Esophagus squamous epithelium (tissue), 5 donors: ENCODE measurements at regions not wholly inside any gene's neighbourhood (a gene's known extent, or its start where the extent isn't known, plus 50 kb on each side); places are given as distances from the start of the nearest gene placed in this dataset.

Source experiments
- DNase-seq: peaks from one replicate; lab custom pipeline; 2025; lab: John Stamatoyannopoulos, UW
- H3K27ac ChIP-seq, 4 donors: fragments of 200-600 bp; sonication (generic); one replicate each; pipeline ENCODE4 v1.5.1; 2016 to 2019; ENCODE audit warnings: mild to moderate bottlenecking in 1 of 4
- H3K27me3 ChIP-seq, 4 donors: fragments of 200-600 bp; sonication (generic); 1 replicate in 3 of 4; 2 replicates in 1 of 4; pipeline versions ENCODE4 v1.5.1 to v1.6.0; 2017 to 2021; ENCODE audit warnings: antibody characterized with exemption in 1 of 4
- H3K36me3 ChIP-seq, 3 donors: fragments of 200-600 bp; sonication (generic); one replicate each; pipeline ENCODE4 v1.5.1; 2016 to 2019
- H3K4me1 ChIP-seq, 3 donors: fragments of 200-600 bp; sonication (generic); one replicate each; pipeline ENCODE4 v1.5.1; 2017 to 2019
- H3K4me3 ChIP-seq, 4 donors: fragments of 200-600 bp; sonication (generic); 1 replicate in 3 of 4; 2 replicates in 1 of 4; pipeline ENCODE4 v1.5.1; 2016 to 2019; ENCODE audit warnings: mild to moderate bottlenecking in 2 of 4, moderate library complexity in 1 of 4
- H3K9me3 ChIP-seq, 3 donors: fragments of 200-600 bp; sonication (generic); one replicate each; pipeline ENCODE4 v1.5.1; 2016 to 2019
- POLR2A ChIP-seq, 4 donors: fragments of 450-650 bp; IDR thresholded peaks; one replicate each; pipeline ENCODE4 v1.6.1; 2017; ENCODE audit warnings: antibody characterized with exemption in 4 of 4, mild to moderate bottlenecking in 4 of 4, moderate library complexity in 3 of 4
- WGBS, 2 donors: methylation state at CpG; one replicate each; pipeline ENCODE4 v1.1.5; 2018; 5-methylcytosine and 5-hydroxymethylcytosine counted together
- intact Hi-C: fragments of 100-400 bp; cut with DNase I; formaldehyde crosslinking; loops from one replicate; pipeline ENCODE4 v1.15.0; 2022
- TF ChIP-seq, protein P1 (sequence below), 6 experiments: fragments of 450-650 bp in 4 of 6; fragments of 200-600 bp in 2 of 6; sonication (generic) in 2 of 6; IDR thresholded peaks; one replicate each; pipeline ENCODE4 v1.5.1; 2016 to 2019; ENCODE audit warnings: antibody characterized with exemption in 6 of 6, mild to moderate bottlenecking in 4 of 6, moderate library complexity in 4 of 6
- donor health status: DM: yes; HTN: yes; CAD: no.

DNA sequence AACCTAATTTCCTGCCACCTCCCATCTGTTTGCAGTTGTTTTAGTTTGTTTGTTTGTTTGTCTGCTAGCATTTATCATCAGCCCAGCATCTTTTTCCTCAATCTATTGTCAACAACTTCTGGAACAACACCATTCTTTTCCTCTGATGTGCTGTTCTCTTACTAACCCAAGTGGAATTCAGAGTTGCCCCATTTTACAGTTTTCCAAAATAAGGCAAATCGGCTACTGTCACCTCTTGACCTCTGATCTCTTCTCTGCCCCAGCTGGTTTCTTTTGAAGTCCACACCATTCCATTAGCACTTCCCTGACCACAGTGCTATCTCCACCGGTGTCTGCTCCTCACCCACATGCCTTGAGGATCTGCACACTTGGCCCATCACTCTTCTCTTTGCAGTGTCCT lies 102.4 kb downstream of the EFNB2 start:
- H3K4me3 ChIP-seq = no peak overlapping the region
- 45 to 63% methylated on average over 2 of the region's 2 CpGs for WGBS, 2 donors
- no peaks in the 10 kb centered on the region for H3K27me3 ChIP-seq
- no peaks in the 10 kb centered on the region for H3K9me3 ChIP-seq
- no peak for DNase-seq
- no peak for TF ChIP-seq POLR2A (IDR thresholded peaks at IDR 0.05)
- TF ChIP-seq, protein P1, sequence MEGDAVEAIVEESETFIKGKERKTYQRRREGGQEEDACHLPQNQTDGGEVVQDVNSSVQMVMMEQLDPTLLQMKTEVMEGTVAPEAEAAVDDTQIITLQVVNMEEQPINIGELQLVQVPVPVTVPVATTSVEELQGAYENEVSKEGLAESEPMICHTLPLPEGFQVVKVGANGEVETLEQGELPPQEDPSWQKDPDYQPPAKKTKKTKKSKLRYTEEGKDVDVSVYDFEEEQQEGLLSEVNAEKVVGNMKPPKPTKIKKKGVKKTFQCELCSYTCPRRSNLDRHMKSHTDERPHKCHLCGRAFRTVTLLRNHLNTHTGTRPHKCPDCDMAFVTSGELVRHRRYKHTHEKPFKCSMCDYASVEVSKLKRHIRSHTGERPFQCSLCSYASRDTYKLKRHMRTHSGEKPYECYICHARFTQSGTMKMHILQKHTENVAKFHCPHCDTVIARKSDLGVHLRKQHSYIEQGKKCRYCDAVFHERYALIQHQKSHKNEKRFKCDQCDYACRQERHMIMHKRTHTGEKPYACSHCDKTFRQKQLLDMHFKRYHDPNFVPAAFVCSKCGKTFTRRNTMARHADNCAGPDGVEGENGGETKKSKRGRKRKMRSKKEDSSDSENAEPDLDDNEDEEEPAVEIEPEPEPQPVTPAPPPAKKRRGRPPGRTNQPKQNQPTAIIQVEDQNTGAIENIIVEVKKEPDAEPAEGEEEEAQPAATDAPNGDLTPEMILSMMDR (IDR thresholded peaks at IDR 0.05) = no peak
- no peak overlapping the region for H3K27ac ChIP-seq
- intact Hi-C loops = no loop called here
- no peaks in the 10 kb centered on the region for H3K36me3 ChIP-seq
- no peaks in the 10 kb centered on the region for H3K4me1 ChIP-seq

DNA sequence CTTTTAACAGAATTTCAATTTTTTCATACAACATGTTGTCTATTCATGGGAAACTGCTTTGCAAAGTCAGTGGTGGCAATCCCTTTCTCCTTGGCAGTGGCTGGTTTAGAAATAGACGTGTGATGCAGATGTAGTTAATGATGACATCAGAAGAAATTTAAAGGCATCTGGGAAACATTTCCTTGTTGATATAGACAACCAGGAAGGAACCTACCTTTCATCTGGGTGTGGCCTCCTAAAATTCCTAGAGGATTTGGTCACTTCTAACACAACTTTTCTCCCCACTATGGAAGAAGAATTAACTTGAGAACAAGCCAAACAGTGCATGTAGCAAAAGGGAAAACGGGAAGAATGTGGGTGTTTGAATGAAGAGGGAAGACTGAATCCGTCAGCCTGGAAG lies 102.8 kb downstream of the EFNB2 start:
- Histone ChIP-seq H3K4me1 (no peaks in the 10 kb centered on the region), H3K27ac (no peak overlapping the region), H3K4me3 (no peak overlapping the region), H3K36me3 (no peaks in the 10 kb centered on the region), H3K9me3 (no peaks in the 10 kb centered on the region), H3K27me3 (no peaks in the 10 kb centered on the region)
- WGBS, 2 donors = 52 to 60% methylated on average over 3 of the region's 3 CpGs
- no peak for DNase-seq
- intact Hi-C loops = no loop called here
- TF ChIP-seq, protein P1 (IDR thresholded peaks at IDR 0.05) = no peak
- no peak for TF ChIP-seq POLR2A (IDR thresholded peaks at IDR 0.05)

DNA sequence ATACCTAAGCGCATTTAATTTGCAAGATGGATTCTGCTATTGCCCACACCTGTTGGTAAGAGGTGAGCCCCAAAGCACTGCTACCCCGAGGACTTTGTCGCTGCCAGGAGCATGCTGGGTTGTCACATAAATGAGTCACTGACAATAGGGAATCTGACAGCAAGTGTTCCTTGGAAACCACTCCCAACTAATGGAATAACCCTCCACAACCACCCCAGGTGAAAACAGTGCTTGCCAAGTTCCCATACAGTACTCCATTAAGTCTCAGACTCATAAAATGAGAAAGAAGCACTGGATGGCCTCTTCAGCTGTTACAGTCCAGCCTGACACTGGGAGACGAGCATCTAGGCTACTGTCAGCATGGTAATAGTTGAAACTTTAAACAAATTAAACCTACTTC lies 108.6 kb downstream of the EFNB2 start:
- no peaks in the 10 kb centered on the region for H3K4me1 ChIP-seq
- H3K36me3 ChIP-seq = no peaks in the 10 kb centered on the region
- no peaks in the 10 kb centered on the region for H3K9me3 ChIP-seq
- no peak overlapping the region for H3K27ac ChIP-seq
- intact Hi-C loops = no loop called here
- no peak overlapping the region for H3K4me3 ChIP-seq
- H3K27me3 ChIP-seq = no peaks in the 10 kb centered on the region
- no peak for DNase-seq
- TF ChIP-seq, protein P1 (IDR thresholded peaks at IDR 0.05) = no peak
- TF ChIP-seq POLR2A (IDR thresholded peaks at IDR 0.05) = no peak
- 73 to 75% methylated on average over 4 of the region's 4 CpGs for WGBS, 2 donors

DNA sequence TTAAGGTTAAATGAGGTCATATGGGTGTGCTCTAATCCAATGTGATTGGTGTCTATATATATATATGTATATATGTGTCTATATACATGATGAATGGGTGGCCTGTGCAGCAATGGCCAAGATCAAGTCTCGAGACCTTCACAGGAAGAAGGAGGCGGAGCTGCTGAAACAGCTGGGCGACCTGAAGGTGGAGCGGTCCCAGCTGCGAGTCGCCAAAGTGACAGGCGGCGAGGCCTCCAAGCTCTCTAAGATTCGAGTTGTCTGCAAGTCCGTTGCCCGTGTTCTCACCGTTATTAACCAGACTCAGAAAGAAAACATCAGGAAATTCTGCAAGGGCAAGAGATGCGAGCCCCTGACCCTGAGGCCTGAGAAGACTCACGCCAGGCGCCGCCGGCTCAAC lies 109.8 kb downstream of the EFNB2 start:
- TF ChIP-seq, protein P1 (IDR thresholded peaks at IDR 0.05) = no peak
- TF ChIP-seq POLR2A (IDR thresholded peaks at IDR 0.05) = no peak
- Histone ChIP-seq H3K4me1 (no peaks in the 10 kb centered on the region), H3K27ac (no peak overlapping the region), H3K4me3 (no peak overlapping the region), H3K27me3 (no peaks in the 10 kb centered on the region), H3K36me3 (no peaks in the 10 kb centered on the region), H3K9me3 (no peaks in the 10 kb centered on the region)
- DNase-seq = no peak
- 87 to 89% methylated on average over 15 to 17 of the region's 17 CpGs for WGBS, 2 donors
- intact Hi-C loops = no loop called here

DNA sequence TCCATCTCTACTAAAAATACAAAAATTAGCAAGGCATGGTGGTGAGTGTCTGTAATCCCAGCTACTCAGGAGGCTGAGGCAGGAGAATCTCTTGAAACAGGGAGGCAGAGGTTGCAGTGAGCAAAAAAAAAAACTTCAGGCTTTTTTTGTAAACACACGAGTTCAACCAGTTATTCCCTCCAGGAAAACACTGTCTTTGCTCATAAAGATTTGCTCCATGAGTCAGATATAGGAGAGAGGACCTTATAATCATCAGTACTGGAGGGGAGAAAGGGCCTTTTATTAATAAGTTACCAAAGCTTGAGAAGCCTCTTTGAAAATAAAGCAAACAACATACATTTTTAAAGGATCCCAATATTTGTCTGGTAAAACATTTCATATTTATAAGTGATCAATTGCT lies 110.7 kb downstream of the EFNB2 start:
- 57 to 64% methylated on average over 1 of the region's 1 CpG for WGBS, 2 donors
- Histone ChIP-seq H3K4me1 (no peaks in the 10 kb centered on the region), H3K9me3 (no peaks in the 10 kb centered on the region), H3K27me3 (no peaks in the 10 kb centered on the region), H3K4me3 (no peak overlapping the region), H3K27ac (no peak overlapping the region), H3K36me3 (no peaks in the 10 kb centered on the region)
- no peak for DNase-seq
- TF ChIP-seq POLR2A (IDR thresholded peaks at IDR 0.05) = no peak
- TF ChIP-seq, protein P1 (IDR thresholded peaks at IDR 0.05) = no peak
- intact Hi-C loops = no loop called here
